IMR-90 (cell line): ENCODE measurements at regions not wholly inside any gene's neighbourhood (a gene's known extent, or its start where the extent isn't known, plus 50 kb on each side); places are given as distances from the start of the nearest gene placed in this dataset.

Source experiments
- ATAC-seq: fragments of 200-7000 bp; cut with Tn5 transposase; 2 replicates; pipeline ENCODE4 v1.9.1; 2020; ENCODE audit warnings: low read depth, mild to moderate bottlenecking, moderate library complexity
- BruUV-seq: library from RNA; stranded (reverse); fragments of 400-500 nt; replicated peaks from 2 replicates; lab custom pipeline; 2021; lab: Mats Ljungman, UMichigan
- CTCF ChIA-PET: fragments of 300-600 bp; formaldehyde crosslinking; extraction: SDS; loops from one replicate; lab custom pipeline; 2021; ENCODE audit warnings: antibody characterized with exemption; lab: Yijun Ruan, JAX
- POLR2A ChIA-PET: fragments of 300-600 bp; sonication (Branson Sonifier 250); formaldehyde crosslinking; loops from one replicate; lab custom pipeline; 2022; ENCODE audit warnings: antibody characterized with exemption; ENCODE audit not compliant: unreplicated experiment; lab: Charles Lee
- DNase-seq: peaks from one replicate; pipeline ENCODE4 v3.0.0; 2013
- H2AFZ ChIP-seq: replicated peaks from 2 replicates; pipeline ENCODE3; 2013; ENCODE audit warnings: low read length, mild to moderate bottlenecking; ENCODE audit not compliant: poor library complexity
- H2AK5ac ChIP-seq: 2 replicates; pipeline ENCODE4 v1.6.1; 2013; ENCODE audit warnings: low read depth, low read length, inconsistent platforms
- H2AK9ac ChIP-seq: replicated peaks from 2 replicates; pipeline ENCODE3; 2013; ENCODE audit warnings: mild to moderate bottlenecking, low read depth, low read length, moderate library complexity; ENCODE audit not compliant: poor library complexity
- H2BK120ac ChIP-seq: 2 replicates; pipeline ENCODE4 v1.6.1; 2013; ENCODE audit warnings: low read depth, low read length, inconsistent platforms
- H2BK15ac ChIP-seq: 3 replicates; pipeline ENCODE4 v1.6.1; 2013; ENCODE audit warnings: low read depth, low read length, inconsistent platforms
- H2BK20ac ChIP-seq: 2 replicates; pipeline ENCODE4 v1.6.1; 2013; ENCODE audit warnings: low read depth, mild to moderate bottlenecking, inconsistent platforms, low read length, moderate library complexity
- H2BK5ac ChIP-seq: 2 replicates; pipeline ENCODE4 v1.6.1; 2013; ENCODE audit warnings: mild to moderate bottlenecking, low read depth, low read length, inconsistent platforms; ENCODE audit not compliant: poor library complexity, severe bottlenecking
- H3K14ac ChIP-seq: replicated peaks from 2 replicates; pipeline ENCODE4 v1.6.1; 2013; ENCODE audit warnings: low read depth, low read length, inconsistent platforms
- H3K18ac ChIP-seq: 2 replicates; pipeline ENCODE4 v1.6.1; 2013; ENCODE audit warnings: low read depth, low read length, control low read depth
- H3K23ac ChIP-seq: 2 replicates; pipeline ENCODE4 v1.6.1; 2013; ENCODE audit warnings: low read depth, low read length, inconsistent platforms
- H3K27ac ChIP-seq: 2 replicates; pipeline ENCODE4 v1.5.1; 2013; ENCODE audit warnings: mild to moderate bottlenecking, control low read depth, low read length; ENCODE audit not compliant: insufficient read depth
- H3K27me3 ChIP-seq: 2 replicates; pipeline ENCODE4 v1.6.1; 2013; ENCODE audit warnings: low read length; ENCODE audit not compliant: control insufficient read depth, insufficient read depth
- H3K36me3 ChIP-seq: 2 replicates; pipeline ENCODE4 v1.6.1; 2013; ENCODE audit warnings: low read length, mixed read lengths; ENCODE audit not compliant: control insufficient read depth, insufficient read depth
- H3K4ac ChIP-seq: 2 replicates; pipeline ENCODE4 v1.6.1; 2013; ENCODE audit warnings: low read depth, low read length, inconsistent platforms
- H3K4me1 ChIP-seq: 2 replicates; pipeline ENCODE4 v1.6.1; 2013; ENCODE audit warnings: low read length, mixed read lengths; ENCODE audit not compliant: control insufficient read depth, insufficient read depth
- H3K4me2 ChIP-seq: 2 replicates; pipeline ENCODE4 v1.6.1; 2013; ENCODE audit warnings: low read depth, mild to moderate bottlenecking, control low read depth, low read length, moderate library complexity
- H3K4me3 ChIP-seq: 2 replicates; pipeline ENCODE4 v1.5.1; 2013; ENCODE audit warnings: low read depth, mild to moderate bottlenecking, control low read depth, low read length, moderate library complexity; ENCODE audit not compliant: insufficient read depth
- H3K56ac ChIP-seq: 2 replicates; pipeline ENCODE4 v1.6.1; 2013; ENCODE audit warnings: low read length, inconsistent platforms; ENCODE audit not compliant: insufficient read depth; ENCODE audit errors: extremely low read depth
- H3K79me1 ChIP-seq, 2 experiments: 2 replicates each; pipeline ENCODE4 v1.6.1; 2013; ENCODE audit warnings: low read length in 2 of 2, inconsistent platforms in 1 of 2, low read depth in 1 of 2
- H3K9ac ChIP-seq: 2 replicates; pipeline ENCODE4 v1.6.1; 2013; ENCODE audit warnings: low read depth, low read length, control low read depth
- H3K9me1 ChIP-seq: 2 replicates; pipeline ENCODE4 v1.6.1; 2013; ENCODE audit warnings: low read length, inconsistent platforms; ENCODE audit not compliant: insufficient read depth
- H3K9me3 ChIP-seq: 2 replicates; pipeline ENCODE4 v1.6.1; 2013; ENCODE audit warnings: low read length; ENCODE audit not compliant: control insufficient read depth, insufficient read depth
- H4K20me1 ChIP-seq: 2 replicates; pipeline ENCODE4 v1.6.1; 2013; ENCODE audit warnings: low read length, inconsistent platforms; ENCODE audit not compliant: insufficient read depth
- H4K5ac ChIP-seq: 2 replicates; pipeline ENCODE4 v1.6.1; 2013; ENCODE audit warnings: mild to moderate bottlenecking, low read depth, low read length, control low read depth
- H4K8ac ChIP-seq, 2 experiments: 2 replicates each; pipeline ENCODE4 v1.6.1; 2013; ENCODE audit warnings: low read depth in 2 of 2, low read length in 2 of 2, control low read depth in 1 of 2, inconsistent platforms in 1 of 2
- H4K91ac ChIP-seq: 2 replicates; pipeline ENCODE4 v1.6.1; 2013; ENCODE audit warnings: low read depth, low read length, inconsistent platforms; ENCODE audit not compliant: insufficient read depth
- BHLHE40 ChIP-seq: fragments of 150-350 bp; IDR thresholded peaks from 2 replicates; pipeline ENCODE4 v1.6.1; 2016; ENCODE audit warnings: mild to moderate bottlenecking, low read depth, low read length
- MAFK ChIP-seq: IDR thresholded peaks from 2 replicates; pipeline ENCODE4 v1.6.1; 2012; ENCODE audit warnings: low read depth, low read length, improper control_type of control experiment
- WGBS, 2 experiments: methylation state at CpG; one replicate each; pipeline versions ENCODE4 v1.1.5 to v1.1.7; 2013; ENCODE audit warnings: missing lambda C conversion rate in 2 of 2; ENCODE audit not compliant: insufficient read length in 1 of 2; ENCODE audit errors: extremely low coverage in 2 of 2; 5-methylcytosine and 5-hydroxymethylcytosine counted together
- dilution Hi-C: fragments of 300-500 bp; cut with HindIII; formaldehyde crosslinking; loops from one replicate; pipeline ENCODE4 v1.14.3; 2018; ENCODE audit warnings: low sequenced_read_pairs; ENCODE audit not compliant: unreplicated experiment
- in situ Hi-C: fragments of 300-500 bp; cut with MboI; formaldehyde crosslinking; loops from 3 replicates; pipeline ENCODE4 v1.14.3; 2019; ENCODE audit warnings: low sequenced_read_pairs, inconsistent platforms, mixed read lengths
- intact Hi-C: fragments of 100-400 bp; cut with micrococcal nuclease; formaldehyde crosslinking; loops from 2 replicates; pipeline ENCODE4 v1.10.0; 2022

- Histone ChIP-seq H3K4me3 (no peak overlapping the region), H3K9ac (no peak overlapping the region), H4K91ac (no peak overlapping the region), H3K9me1 (no peaks in the 10 kb centered on the region), H3K36me3 (no peaks in the 10 kb centered on the region), H3K4ac (no peak overlapping the region), H4K20me1 (no peaks in the 10 kb centered on the region), H3K79me1 (no peaks in the 10 kb centered on the region), H2AFZ (no peak overlapping the region), H2AK9ac (no peak overlapping the region), H3K14ac (no peak overlapping the region), H3K4me1 (no peaks in the 10 kb centered on the region), H3K9me3 (no peaks in the 10 kb centered on the region), H2BK5ac (no peak overlapping the region), H2BK20ac (no peak overlapping the region), H2BK120ac (no peak overlapping the region), H4K8ac (no peak overlapping the region), H3K27me3 (no peaks in the 10 kb centered on the region), H3K27ac (no peak overlapping the region), H2AK5ac (no peak overlapping the region), H3K18ac (no peak overlapping the region), H3K4me2 (no peak overlapping the region), H4K5ac (no peak overlapping the region), H3K23ac (no peak overlapping the region), H2BK15ac (no peak overlapping the region), H3K56ac (no peak overlapping the region)
- intact Hi-C loops (no loop called here), in situ Hi-C loops (no loop called here), dilution Hi-C loops (no loop called here)
- ChIA-PET POLR2A (no interaction called here), CTCF (no interaction called here)
- TF ChIP-seq BHLHE40, result no peak
- peak; percentile 81 for TF ChIP-seq MAFK
- no TSS peak for BruUV-seq
- ATAC-seq, result no peak
- DNase-seq, result no peak
- WGBS, 2 experiments, result 0% methylated on average over 1 of the region's 1 CpG; no CpG with 5 or more reads in 1 of the 2 experiments
Observed at GRCh38 chr6:88512951-88513350, 346.8 kb upstream of the CNR1 start.
